Chondrocyte (in vitro differentiated cells): ENCODE measurements at regions not wholly inside any gene's neighbourhood (a gene's known extent, or its start where the extent isn't known, plus 50 kb on each side); places are given as distances from the start of the nearest gene placed in this dataset.
A peak's percentile ranks its signal among the peaks of the same experiment; 100 is the strongest.

Experiments used
- DNase-seq: peaks from one replicate; pipeline ENCODE4 v3.0.0; 2021; ENCODE audit warnings: mixed read lengths, low spot score
- H3K27ac Mint-ChIP-seq: one replicate; pipeline ENCODE4 v1.8.0; 2021; ENCODE audit warnings: mild to moderate bottlenecking, moderate library complexity, mixed read lengths; ENCODE audit not compliant: unreplicated experiment
- H3K27me3 Mint-ChIP-seq: 2 replicates; pipeline ENCODE4 v1.8.0; 2021; ENCODE audit warnings: low read depth, mixed read lengths
- H3K36me3 Mint-ChIP-seq: 2 replicates; pipeline ENCODE4 v1.8.0; 2021; ENCODE audit warnings: low read depth, mixed read lengths
- H3K4me1 Mint-ChIP-seq: 2 replicates; pipeline ENCODE4 v1.8.0; 2021; ENCODE audit warnings: low read depth, mild to moderate bottlenecking, mixed read lengths
- H3K4me3 Mint-ChIP-seq: one replicate; pipeline ENCODE4 v1.8.0; 2021; ENCODE audit warnings: mild to moderate bottlenecking, moderate library complexity, mixed read lengths; ENCODE audit not compliant: unreplicated experiment
- H3K9me3 Mint-ChIP-seq: 2 replicates; pipeline ENCODE4 v1.8.0; 2021; ENCODE audit warnings: low read depth, mixed read lengths
- CTCF ChIP-seq: fragments of 200-600 bp; sonication (generic); IDR thresholded peaks from 2 replicates; pipeline ENCODE4 v1.5.0; 2021; ENCODE audit warnings: antibody characterized with exemption, mild to moderate bottlenecking, moderate library complexity

DNA sequence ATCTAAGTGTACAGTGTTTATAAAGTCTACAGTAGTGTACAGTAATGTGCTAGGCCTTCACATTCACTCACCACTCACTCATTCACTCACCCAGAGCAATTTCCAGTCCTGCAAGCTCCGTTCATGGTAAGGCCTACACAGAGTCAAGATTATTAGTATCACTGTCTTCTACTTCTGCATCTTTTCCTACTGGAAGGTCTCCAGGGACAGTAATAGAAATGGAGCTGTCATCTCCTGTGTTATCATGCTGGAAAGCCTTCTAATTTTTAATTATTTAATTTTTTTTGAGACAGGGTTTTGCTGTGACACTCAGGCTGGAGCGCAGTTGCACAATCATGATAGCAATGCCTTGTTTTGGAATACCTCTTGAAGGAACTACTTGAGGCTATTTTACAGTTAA, 207.0 kb downstream of the HTR7 start:
- Mint-ChIP-seq H3K27me3 (peaks cover 11% of the 10 kb centered on the region), H3K4me3 (no peak overlapping the region), H3K36me3 (no peaks in the 10 kb centered on the region), H3K9me3 (no peaks in the 10 kb centered on the region), H3K4me1 (no peaks in the 10 kb centered on the region), H3K27ac (no peak overlapping the region)
- no peak for TF ChIP-seq CTCF
- no peak for DNase-seq

DNA sequence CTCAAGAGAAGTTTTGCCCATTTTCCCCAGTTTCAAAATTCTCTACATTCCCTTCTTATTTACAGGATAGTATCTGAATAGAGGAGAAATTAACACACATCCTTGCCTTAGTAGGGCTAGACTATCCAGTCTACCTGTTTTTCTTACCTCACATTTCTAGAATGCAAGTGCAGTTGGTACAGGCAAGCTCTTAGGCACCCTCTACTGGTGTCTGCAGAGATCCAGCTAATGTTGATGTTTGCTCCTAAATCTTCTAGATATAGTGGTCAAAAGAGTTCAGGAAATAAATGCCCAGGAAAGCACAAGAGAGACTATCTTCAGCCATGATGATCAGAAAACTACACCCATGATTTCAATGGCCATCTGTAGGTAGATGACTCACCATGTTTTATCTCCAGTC, 205.3 kb downstream of the HTR7 start:
- Mint-ChIP-seq H3K27me3 (peaks cover 6% of the 10 kb centered on the region), H3K4me3 (no peak overlapping the region), H3K36me3 (no peaks in the 10 kb centered on the region), H3K9me3 (no peaks in the 10 kb centered on the region), H3K4me1 (no peaks in the 10 kb centered on the region), H3K27ac (no peak overlapping the region)
- TF ChIP-seq CTCF: peak; percentile 68
- no peak for DNase-seq

- peaks cover 10% of the 10 kb centered on the region for H3K9me3 Mint-ChIP-seq
- TF ChIP-seq CTCF: no peak
Observed at GRCh38 chr10:90658791-90659190, 199.0 kb downstream of the HTR7 start.

GRCh38 chr10:90665905-90666662, 191.8 kb downstream of the HTR7 start:
- Mint-ChIP-seq H3K4me3 (no peak overlapping the region), H3K27me3 (peaks cover 34% of the 10 kb centered on the region), H3K27ac (no peak overlapping the region), H3K9me3 (peaks cover 5% of the 10 kb centered on the region), H3K36me3 (no peaks in the 10 kb centered on the region), H3K4me1 (no peaks in the 10 kb centered on the region)
- TF ChIP-seq CTCF: no peak
- DNase-seq: no peak

More at GRCh38 chr10:90658791-90659190, 199.0 kb downstream of the HTR7 start:
- Mint-ChIP-seq H3K4me1 (no peaks in the 10 kb centered on the region), H3K27ac (no peak overlapping the region), H3K27me3 (peaks cover 18% of the 10 kb centered on the region), H3K36me3 (no peaks in the 10 kb centered on the region), H3K4me3 (no peak overlapping the region)
- DNase-seq: no peak

- H3K36me3 Mint-ChIP-seq: no peaks in the 10 kb centered on the region
- H3K27ac Mint-ChIP-seq: no peak overlapping the region
- no peak for DNase-seq
- peaks cover 29% of the 10 kb centered on the region for H3K27me3 Mint-ChIP-seq
- no peak overlapping the region for H3K4me3 Mint-ChIP-seq
- no peaks in the 10 kb centered on the region for H3K9me3 Mint-ChIP-seq
- H3K4me1 Mint-ChIP-seq: no peaks in the 10 kb centered on the region
- TF ChIP-seq CTCF: no peak
Observed at GRCh38 chr10:90674461-90674860, 183.4 kb downstream of the HTR7 start.
